NT2/D1 (cell line): ENCODE measurements at regions not wholly inside any gene's neighbourhood (a gene's known extent, or its start where the extent isn't known, plus 50 kb on each side); places are given as distances from the start of the nearest gene placed in this dataset.

Experiments
- YY1 ChIP-seq: IDR thresholded peaks from 2 replicates; pipeline ENCODE4 v1.6.1; 2011; ENCODE audit not compliant: insufficient read length, insufficient read depth
- ZNF274 ChIP-seq: IDR thresholded peaks from 2 replicates; pipeline ENCODE4 v1.6.1; 2011; ENCODE audit warnings: mild to moderate bottlenecking, low read depth, low read length

GRCh38 chr2:209146682-209147320, 277.0 kb upstream of the MAP2 start:
- TF ChIP-seq YY1 (no peak), ZNF274 (no peak)
